AG04449 (cell line): ENCODE measurements at regions not wholly inside any gene's neighbourhood (a gene's known extent, or its start where the extent isn't known, plus 50 kb on each side); places are given as distances from the start of the nearest gene placed in this dataset.

Experiments used
- CTCF ChIA-PET: fragments of 350-600 bp; formaldehyde crosslinking; extraction: SDS; loops from one replicate; lab custom pipeline; 2021; ENCODE audit warnings: antibody characterized with exemption; lab: Yijun Ruan, JAX
- POLR2A ChIA-PET: fragments of 400-600, 350-600 bp; formaldehyde crosslinking; extraction: SDS; loops from one replicate; lab custom pipeline; 2020; ENCODE audit warnings: antibody characterized with exemption, inconsistent platforms; lab: Yijun Ruan, JAX
- DNase-seq: peaks from one replicate; pipeline ENCODE4 v3.0.0-alpha.2; 2010; ENCODE audit warnings: low read depth, low spot score
- H3K4me3 ChIP-seq: 2 replicates; pipeline ENCODE4 v1.5.1; 2011; ENCODE audit warnings: low read depth, mild to moderate bottlenecking, control low read depth, low read length
- TF ChIP-seq, protein P1 (sequence below): IDR thresholded peaks from one replicate; pipeline ENCODE4 v1.5.1; 2011; ENCODE audit warnings: mild to moderate bottlenecking, moderate library complexity, low read length, control low read depth, inconsistent platforms; ENCODE audit not compliant: insufficient read depth; ENCODE audit errors: missing control alignments

DNA sequence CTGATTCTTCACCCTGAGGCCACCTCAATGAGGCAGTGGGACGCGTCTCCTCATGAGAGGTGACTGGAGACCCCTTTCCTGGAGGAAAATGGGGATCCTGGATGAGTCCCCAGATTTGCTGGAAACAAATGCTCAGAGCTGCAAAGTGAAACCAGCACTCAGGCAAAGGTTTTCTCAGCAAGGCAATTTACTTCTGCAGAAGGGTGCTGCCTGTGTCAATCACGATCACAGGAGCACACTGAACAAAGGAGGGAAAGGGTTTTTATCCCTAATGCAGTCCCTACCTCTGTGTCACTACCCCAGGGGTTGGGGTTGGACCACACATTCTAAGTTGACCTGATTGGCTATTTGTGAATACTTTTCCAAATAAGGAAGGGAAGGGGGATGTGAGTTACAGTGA is 69.9 kb upstream of the CDK20 start:
- TF ChIP-seq, protein P1, sequence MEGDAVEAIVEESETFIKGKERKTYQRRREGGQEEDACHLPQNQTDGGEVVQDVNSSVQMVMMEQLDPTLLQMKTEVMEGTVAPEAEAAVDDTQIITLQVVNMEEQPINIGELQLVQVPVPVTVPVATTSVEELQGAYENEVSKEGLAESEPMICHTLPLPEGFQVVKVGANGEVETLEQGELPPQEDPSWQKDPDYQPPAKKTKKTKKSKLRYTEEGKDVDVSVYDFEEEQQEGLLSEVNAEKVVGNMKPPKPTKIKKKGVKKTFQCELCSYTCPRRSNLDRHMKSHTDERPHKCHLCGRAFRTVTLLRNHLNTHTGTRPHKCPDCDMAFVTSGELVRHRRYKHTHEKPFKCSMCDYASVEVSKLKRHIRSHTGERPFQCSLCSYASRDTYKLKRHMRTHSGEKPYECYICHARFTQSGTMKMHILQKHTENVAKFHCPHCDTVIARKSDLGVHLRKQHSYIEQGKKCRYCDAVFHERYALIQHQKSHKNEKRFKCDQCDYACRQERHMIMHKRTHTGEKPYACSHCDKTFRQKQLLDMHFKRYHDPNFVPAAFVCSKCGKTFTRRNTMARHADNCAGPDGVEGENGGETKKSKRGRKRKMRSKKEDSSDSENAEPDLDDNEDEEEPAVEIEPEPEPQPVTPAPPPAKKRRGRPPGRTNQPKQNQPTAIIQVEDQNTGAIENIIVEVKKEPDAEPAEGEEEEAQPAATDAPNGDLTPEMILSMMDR, result no peak
- POLR2A ChIA-PET, result no interaction called here
- CTCF ChIA-PET, result no interaction called here
- no peak overlapping the region for H3K4me3 ChIP-seq
- DNase-seq, result no peak

DNA sequence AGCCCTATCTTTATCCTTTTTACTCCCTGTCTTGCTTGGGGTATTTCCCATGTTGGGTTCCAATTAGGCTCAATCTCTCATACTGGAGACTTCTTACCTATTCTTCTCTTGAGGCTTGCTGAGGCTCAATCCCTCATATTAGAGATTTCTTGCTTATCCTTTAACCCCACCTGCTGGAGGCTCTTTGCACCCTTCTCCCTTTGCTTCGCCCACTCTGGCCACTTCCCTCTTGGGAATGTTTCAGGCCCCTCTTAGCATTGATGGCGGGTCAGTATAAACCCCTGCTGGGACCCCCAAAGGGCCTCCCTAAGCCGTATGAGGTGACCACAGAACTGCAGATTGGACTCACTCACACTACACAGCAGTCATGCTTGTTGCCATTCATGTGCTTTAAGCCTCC is 69.3 kb upstream of the CDK20 start:
- TF ChIP-seq, protein P1, result no peak
- ChIA-PET POLR2A (no interaction called here), CTCF (interaction anchor here (3.1 kb wide), 1 partner anchor 364 kb away, joined by 38 read pairs; no protein-coding TSS in a partner anchor)
- no peak overlapping the region for H3K4me3 ChIP-seq
- DNase-seq, result no peak

DNA sequence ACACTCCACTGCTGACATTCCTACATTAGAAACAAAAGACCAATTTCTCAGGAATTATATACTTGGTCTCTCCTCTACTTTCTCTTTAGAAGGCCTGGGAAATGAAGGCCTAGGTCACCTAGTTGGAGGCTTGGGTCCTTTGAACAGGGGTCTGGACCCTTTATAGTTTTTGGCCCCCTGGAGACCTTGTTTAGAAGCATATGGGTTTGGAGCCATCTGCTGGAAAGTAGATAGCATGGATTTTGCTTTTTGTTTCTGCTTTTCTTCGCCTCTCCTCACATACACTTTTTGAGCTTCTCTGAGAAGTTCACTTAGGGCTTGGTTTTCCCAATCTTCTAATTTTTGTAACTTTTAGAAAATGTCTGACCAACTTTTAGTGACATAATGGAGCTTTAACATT is 67.1 kb upstream of the CDK20 start:
- CTCF ChIA-PET, result interaction anchor here (0.6 to 5.5 kb wide), 16 partner anchors 10 to 706 kb away, joined by 3 to 42 read pairs (median 4); no protein-coding TSS in a partner anchor
- TF ChIP-seq, protein P1, result peak; percentile 15
- no peak overlapping the region for H3K4me3 ChIP-seq
- DNase-seq, result no peak
- POLR2A ChIA-PET, result no interaction called here

DNA sequence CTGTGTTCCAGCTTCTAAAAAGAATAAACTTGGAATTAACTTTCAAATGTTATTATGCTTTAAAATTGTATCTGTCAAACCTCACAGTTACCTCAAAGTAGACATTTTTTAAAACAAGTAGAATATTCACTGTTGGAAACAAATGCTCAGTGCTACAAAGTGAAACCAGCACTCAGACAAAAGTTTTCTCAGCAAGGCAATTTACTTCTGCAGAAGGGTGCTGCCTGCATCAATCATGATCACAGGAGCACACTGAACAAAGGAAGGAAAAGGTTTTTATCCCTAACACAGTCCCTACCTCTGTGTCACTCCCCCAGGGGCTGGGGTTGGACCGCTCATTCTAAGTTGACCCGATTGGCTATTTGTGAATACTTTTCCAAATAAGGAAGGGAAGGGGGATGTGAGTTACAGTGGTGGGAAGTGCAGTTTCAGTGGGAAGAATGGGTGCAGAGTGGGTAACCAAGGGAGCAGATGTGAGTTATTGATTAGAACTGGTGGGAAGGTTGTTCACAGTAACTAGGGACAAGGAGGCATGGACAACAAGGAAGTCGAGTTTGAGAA is 63.0 kb upstream of the CDK20 start:
- ChIA-PET CTCF (interaction anchor here (0.9 kb wide), 1 partner anchor 28 kb away, joined by 4 read pairs; no protein-coding TSS in a partner anchor), POLR2A (no interaction called here)
- DNase-seq, result no peak
- no peak overlapping the region for H3K4me3 ChIP-seq
- TF ChIP-seq, protein P1, result no peak

DNA sequence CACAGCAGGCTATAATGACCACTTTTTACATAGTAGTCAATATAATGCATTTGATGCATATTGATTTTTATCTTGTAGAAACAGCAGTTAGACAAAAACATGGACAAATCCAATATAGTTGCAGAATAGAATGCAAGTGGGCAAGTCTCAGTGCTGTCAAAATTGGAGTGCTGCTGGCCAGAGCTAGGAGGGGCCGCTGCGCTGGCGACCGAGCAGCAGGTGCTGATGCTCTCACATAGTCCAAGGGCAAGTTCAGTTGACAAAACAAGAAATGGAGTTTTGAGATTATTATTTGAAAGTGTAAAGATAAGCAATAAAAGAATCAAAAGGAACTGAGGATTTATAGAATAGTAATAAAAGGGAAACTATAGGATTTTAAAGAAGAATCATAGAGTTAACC is 60.6 kb upstream of the CDK20 start:
- no peak for DNase-seq
- POLR2A ChIA-PET, result no interaction called here
- TF ChIP-seq, protein P1, result no peak
- no peak overlapping the region for H3K4me3 ChIP-seq
- CTCF ChIA-PET, result no interaction called here

DNA sequence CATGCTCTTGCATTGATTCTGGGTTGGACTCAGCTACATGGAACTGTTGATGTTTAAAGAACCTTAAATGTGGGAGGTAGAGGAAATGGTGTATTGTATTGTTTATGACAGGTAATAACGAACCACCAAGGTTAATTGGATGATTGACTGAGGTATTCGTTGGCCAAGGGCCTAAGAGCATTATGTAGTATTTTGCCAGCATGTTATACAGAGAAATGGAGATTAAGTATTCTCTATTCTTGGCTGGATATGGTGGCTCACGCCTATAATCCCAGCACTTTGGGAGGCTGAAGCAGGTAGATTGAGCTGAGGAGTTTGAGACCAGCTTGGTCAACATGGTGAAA is 59.0 kb upstream of the CDK20 start:
- no peak for DNase-seq
- no peak overlapping the region for H3K4me3 ChIP-seq
- ChIA-PET POLR2A (no interaction called here), CTCF (interaction anchor here (0.7 to 1.5 kb wide), 2 partner anchors 349 to 353 kb away, joined by 3 to 4 read pairs; no protein-coding TSS in a partner anchor)
- TF ChIP-seq, protein P1, result no peak
